ENCODE measurements at regions not wholly inside any gene's neighbourhood (a gene's known extent, or its start where the extent isn't known, plus 50 kb on each side); places are given as distances from the start of the nearest gene placed in this dataset.

GRCh38 chr3:187987187-187987586, 166.8 kb upstream of the LPP start:
- TF ChIP-seq POLR2AphosphoS5 (IDR thresholded peaks at IDR 0.05; ENCODE audit: low read depth, low read length) (no peak), SIN3A (IDR thresholded peaks at IDR 0.05; ENCODE audit: borderline replicate concordance, insufficient read depth, low read length) (no peak), FOXP2 (optimal IDR thresholded peaks at IDR 0.05; ENCODE audit: borderline replicate concordance, extremely low read depth, extremely low read length, insufficient read depth) (no peak), TAF1 (IDR thresholded peaks at IDR 0.05; ENCODE audit: borderline replicate concordance, insufficient read depth, low read length) (no peak)

Data from PFSK-1 (cell line).